HG03439 (cell line): ENCODE measurements at regions not wholly inside any gene's neighbourhood (a gene's known extent, or its start where the extent isn't known, plus 50 kb on each side); places are given as distances from the start of the nearest gene placed in this dataset.

Experiments used
- ATAC-seq: cut with Tn5 transposase; IDR thresholded peaks from one replicate; pipeline ENCODE4 v1.9.1; 2021; ENCODE audit warnings: mild to moderate bottlenecking, moderate library complexity; ENCODE audit not compliant: unreplicated experiment

- no peak for ATAC-seq
Observed at GRCh38 chr13:99828123-99828522, 143.4 kb downstream of the ZIC5 start.

- no peak for ATAC-seq
Observed at GRCh38 chr13:99827011-99827772, 144.4 kb downstream of the ZIC5 start.

GRCh38 chr13:99823961-99824360 lies 147.6 kb downstream of the ZIC5 start:
- ATAC-seq, result no peak

- no peak for ATAC-seq
Observed at GRCh38 chr13:99822820-99823219, 148.7 kb downstream of the ZIC5 start.

- no peak for ATAC-seq
Observed at GRCh38 chr13:99821741-99822140, 149.8 kb downstream of the ZIC5 start.

GRCh38 chr13:99819967-99820366 lies 151.6 kb downstream of the ZIC5 start:
- ATAC-seq, result no peak

GRCh38 chr13:99816321-99816720 lies 155.2 kb downstream of the ZIC5 start:
- no peak for ATAC-seq

- no peak for ATAC-seq
Observed at GRCh38 chr13:99813336-99814095, 158.1 kb downstream of the ZIC5 start.

- ATAC-seq, result no peak
Observed at GRCh38 chr13:99812625-99813024, 158.9 kb downstream of the ZIC5 start.

- ATAC-seq, result no peak
Observed at GRCh38 chr13:99811067-99811700, 160.4 kb downstream of the ZIC5 start.

- no peak for ATAC-seq
Observed at GRCh38 chr13:99809926-99810325, 161.6 kb downstream of the ZIC5 start.

- ATAC-seq, result no peak
Observed at GRCh38 chr13:99809496-99809895, 162.1 kb downstream of the ZIC5 start.

- ATAC-seq, result no peak
Observed at GRCh38 chr13:99808786-99809185, 162.8 kb downstream of the ZIC5 start.

GRCh38 chr13:99806671-99807070 lies 164.9 kb downstream of the ZIC5 start:
- ATAC-seq, result no peak

GRCh38 chr13:99805361-99805760 lies 166.2 kb downstream of the ZIC5 start:
- ATAC-seq, result no peak

GRCh38 chr13:99803141-99803540 lies 168.4 kb downstream of the ZIC5 start:
- ATAC-seq, result no peak

GRCh38 chr13:99802416-99802815 lies 169.2 kb downstream of the ZIC5 start:
- ATAC-seq, result no peak

GRCh38 chr13:99800951-99801350 lies 170.6 kb downstream of the ZIC5 start:
- no peak for ATAC-seq

- no peak for ATAC-seq
Observed at GRCh38 chr13:99800011-99800410, 171.6 kb downstream of the ZIC5 start.

- no peak for ATAC-seq
Observed at GRCh38 chr13:99798756-99799155, 172.8 kb downstream of the ZIC5 start.

GRCh38 chr13:99797691-99798090 lies 173.9 kb downstream of the ZIC5 start:
- ATAC-seq, result no peak
